ENCODE measurements at regions not wholly inside any gene's neighbourhood (a gene's known extent, or its start where the extent isn't known, plus 50 kb on each side); places are given as distances from the start of the nearest gene placed in this dataset.

DNA sequence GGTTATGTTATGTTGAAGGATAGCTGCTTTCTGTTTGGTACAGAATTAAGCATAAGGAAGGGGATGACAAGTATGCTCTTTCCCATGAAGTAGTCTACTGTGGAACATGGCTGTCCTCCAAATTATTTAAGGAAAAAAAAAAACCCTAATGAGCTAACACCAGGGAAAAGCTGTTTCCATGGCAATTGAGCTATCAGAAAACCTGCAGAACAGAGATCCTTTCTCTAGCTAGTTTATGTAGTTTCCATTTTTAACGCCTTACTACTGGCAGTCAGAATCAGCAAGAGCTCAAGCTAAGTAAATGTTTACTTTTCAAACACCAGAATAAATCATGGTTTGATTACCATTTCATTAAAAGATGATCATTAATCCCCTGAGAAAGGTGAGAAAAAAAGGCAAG is 287.4 kb upstream of the TARS1 start:
- TF ChIP-seq, protein P1, sequence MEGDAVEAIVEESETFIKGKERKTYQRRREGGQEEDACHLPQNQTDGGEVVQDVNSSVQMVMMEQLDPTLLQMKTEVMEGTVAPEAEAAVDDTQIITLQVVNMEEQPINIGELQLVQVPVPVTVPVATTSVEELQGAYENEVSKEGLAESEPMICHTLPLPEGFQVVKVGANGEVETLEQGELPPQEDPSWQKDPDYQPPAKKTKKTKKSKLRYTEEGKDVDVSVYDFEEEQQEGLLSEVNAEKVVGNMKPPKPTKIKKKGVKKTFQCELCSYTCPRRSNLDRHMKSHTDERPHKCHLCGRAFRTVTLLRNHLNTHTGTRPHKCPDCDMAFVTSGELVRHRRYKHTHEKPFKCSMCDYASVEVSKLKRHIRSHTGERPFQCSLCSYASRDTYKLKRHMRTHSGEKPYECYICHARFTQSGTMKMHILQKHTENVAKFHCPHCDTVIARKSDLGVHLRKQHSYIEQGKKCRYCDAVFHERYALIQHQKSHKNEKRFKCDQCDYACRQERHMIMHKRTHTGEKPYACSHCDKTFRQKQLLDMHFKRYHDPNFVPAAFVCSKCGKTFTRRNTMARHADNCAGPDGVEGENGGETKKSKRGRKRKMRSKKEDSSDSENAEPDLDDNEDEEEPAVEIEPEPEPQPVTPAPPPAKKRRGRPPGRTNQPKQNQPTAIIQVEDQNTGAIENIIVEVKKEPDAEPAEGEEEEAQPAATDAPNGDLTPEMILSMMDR (IDR thresholded peaks at IDR 0.05; ENCODE audit: low read depth, low read length), result no peak
- Histone ChIP-seq H3K9me3 (no peaks in the 10 kb centered on the region), H3K4me1 (no peaks in the 10 kb centered on the region), H3K36me3 (no peaks in the 10 kb centered on the region), H3K4me3 (ENCODE audit: low read depth, low read length) (no peak overlapping the region), H3K27me3 (no peaks in the 10 kb centered on the region)
- no peak for DNase-seq

DNA sequence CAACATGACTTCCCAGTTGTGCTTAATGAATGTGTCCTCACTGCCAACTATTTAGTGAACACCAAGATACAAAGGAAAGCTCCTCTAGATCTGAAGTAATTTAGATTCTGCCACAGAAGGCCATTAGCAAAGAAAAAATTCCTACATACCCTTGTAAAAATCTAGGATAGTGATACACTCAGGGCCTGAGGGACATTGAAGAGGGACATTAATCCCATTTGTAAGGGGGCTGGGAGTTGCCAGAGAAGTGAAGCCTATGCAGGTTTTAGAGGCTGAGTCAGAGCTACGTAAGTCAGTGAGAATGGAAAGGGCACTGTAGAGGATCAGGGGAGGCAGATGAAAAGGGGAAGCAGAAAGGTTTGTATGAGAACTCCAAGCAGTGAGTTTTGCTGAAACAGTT is 286.9 kb upstream of the TARS1 start:
- H3K4me1 ChIP-seq, result no peaks in the 10 kb centered on the region

DNA sequence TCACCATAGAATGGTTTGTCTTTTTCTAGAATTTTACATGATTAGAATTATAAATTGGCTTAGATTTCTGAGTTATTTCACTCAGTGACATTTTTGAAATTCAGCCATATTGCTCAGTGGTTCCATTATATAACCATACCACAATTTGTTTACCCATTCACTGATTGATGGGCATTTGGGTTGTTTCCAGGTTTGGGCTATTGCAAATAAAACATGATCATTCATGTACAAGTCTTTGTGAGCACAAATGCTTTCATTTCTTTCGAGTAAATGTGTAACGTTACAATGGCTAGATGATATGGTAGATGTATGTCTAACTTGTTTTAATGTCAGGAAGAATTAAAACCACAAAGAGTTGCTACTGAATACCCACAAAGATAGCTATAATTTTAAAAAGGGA is 279.9 kb upstream of the TARS1 start:
- Histone ChIP-seq H3K9me3 (no peaks in the 10 kb centered on the region), H3K36me3 (no peaks in the 10 kb centered on the region), H3K27me3 (no peaks in the 10 kb centered on the region), H3K4me3 (ENCODE audit: low read depth, low read length) (no peak overlapping the region), H3K4me1 (no peaks in the 10 kb centered on the region)
- no peak for DNase-seq
- TF ChIP-seq, protein P1 (IDR thresholded peaks at IDR 0.05; ENCODE audit: low read depth, low read length), result no peak

More for the DNA sequence above, 286.9 kb upstream of the TARS1 start:
- H3K27me3 ChIP-seq, result no peaks in the 10 kb centered on the region
- no peaks in the 10 kb centered on the region for H3K9me3 ChIP-seq
- H3K4me3 ChIP-seq (ENCODE audit: low read depth, low read length), result no peak overlapping the region
- DNase-seq, result no peak
- no peaks in the 10 kb centered on the region for H3K36me3 ChIP-seq
- TF ChIP-seq, protein P1 (IDR thresholded peaks at IDR 0.05; ENCODE audit: low read depth, low read length), result no peak

DNA sequence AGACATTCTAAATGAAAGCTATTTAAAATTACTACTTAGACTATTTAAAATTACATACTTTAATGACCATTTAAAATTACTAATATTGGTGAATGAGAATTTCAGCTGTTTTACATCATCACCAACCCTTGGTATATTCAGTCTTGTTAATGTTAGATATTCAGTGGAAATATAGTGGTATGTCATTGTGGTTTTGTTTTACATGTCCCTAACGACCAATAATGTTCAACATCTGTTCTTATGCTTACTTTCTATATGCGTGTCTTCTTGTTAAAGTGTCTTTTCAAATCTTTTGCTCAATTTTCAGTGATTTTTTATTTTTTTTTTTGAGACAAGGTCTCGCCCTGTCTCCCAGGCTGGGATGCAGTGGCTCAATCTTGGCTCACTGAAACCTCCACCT is 279.3 kb upstream of the TARS1 start:
- Histone ChIP-seq H3K4me1 (no peaks in the 10 kb centered on the region), H3K27me3 (no peaks in the 10 kb centered on the region), H3K9me3 (no peaks in the 10 kb centered on the region), H3K36me3 (no peaks in the 10 kb centered on the region), H3K4me3 (ENCODE audit: low read depth, low read length) (no peak overlapping the region)
- no peak for DNase-seq
- TF ChIP-seq, protein P1 (IDR thresholded peaks at IDR 0.05; ENCODE audit: low read depth, low read length), result no peak

DNA sequence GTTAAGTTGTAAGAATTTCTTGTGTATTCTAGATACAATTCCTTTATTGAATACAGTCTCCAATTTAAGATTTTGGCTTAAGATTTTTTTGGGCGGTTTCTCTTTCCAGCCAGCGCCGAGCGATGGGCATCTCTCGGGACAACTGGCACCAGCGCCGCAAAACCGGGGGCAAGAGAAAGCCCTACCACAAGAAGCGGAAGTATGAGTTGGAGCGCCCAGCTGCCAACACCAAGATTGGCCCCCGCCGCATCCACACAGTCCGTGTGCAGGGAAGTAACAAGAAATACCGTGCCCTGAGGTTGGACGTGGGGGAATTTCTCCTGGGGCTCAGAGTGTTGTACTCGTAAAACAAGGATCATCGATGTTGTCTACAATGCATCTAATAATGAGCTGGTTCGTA is 278.7 kb upstream of the TARS1 start:
- Histone ChIP-seq H3K4me3 (ENCODE audit: low read depth, low read length) (no peak overlapping the region), H3K9me3 (no peaks in the 10 kb centered on the region), H3K36me3 (no peaks in the 10 kb centered on the region), H3K4me1 (no peaks in the 10 kb centered on the region), H3K27me3 (no peaks in the 10 kb centered on the region)
- DNase-seq, result no peak
- TF ChIP-seq, protein P1 (IDR thresholded peaks at IDR 0.05; ENCODE audit: low read depth, low read length), result no peak

DNA sequence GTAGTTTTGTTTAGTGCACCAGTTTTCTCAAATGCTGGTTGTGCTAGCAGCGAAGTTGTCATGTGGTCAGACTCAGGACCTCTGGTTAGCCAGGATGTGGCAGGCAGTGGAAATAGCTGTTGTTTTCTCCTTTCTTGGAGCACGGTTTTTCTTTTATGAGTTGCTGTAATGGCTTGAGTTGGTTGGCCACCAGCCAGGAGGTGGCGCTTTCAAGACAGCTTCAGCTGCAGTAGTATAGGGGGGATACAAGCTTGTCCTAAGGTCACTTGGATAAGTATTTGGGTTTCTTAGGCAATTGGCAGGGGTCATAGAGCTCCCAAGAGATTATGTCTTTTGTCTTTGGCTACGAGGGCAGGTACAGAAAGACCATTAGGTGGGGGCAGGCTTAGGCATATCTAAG is 274.2 kb upstream of the TARS1 start:
- H3K4me3 ChIP-seq (ENCODE audit: low read depth, low read length), result no peak overlapping the region
- TF ChIP-seq, protein P1 (IDR thresholded peaks at IDR 0.05; ENCODE audit: low read depth, low read length), result no peak
- H3K9me3 ChIP-seq, result no peaks in the 10 kb centered on the region
- H3K4me1 ChIP-seq, result no peaks in the 10 kb centered on the region
- H3K36me3 ChIP-seq, result no peaks in the 10 kb centered on the region
- no peak for DNase-seq
- H3K27me3 ChIP-seq, result no peaks in the 10 kb centered on the region
